ENCODE measurements at regions not wholly inside any gene's neighbourhood (a gene's known extent, or its start where the extent isn't known, plus 50 kb on each side); places are given as distances from the start of the nearest gene placed in this dataset.

- TF ChIP-seq POLR2A (IDR thresholded peaks at IDR 0.05) = no peak
- TF ChIP-seq, protein P1, sequence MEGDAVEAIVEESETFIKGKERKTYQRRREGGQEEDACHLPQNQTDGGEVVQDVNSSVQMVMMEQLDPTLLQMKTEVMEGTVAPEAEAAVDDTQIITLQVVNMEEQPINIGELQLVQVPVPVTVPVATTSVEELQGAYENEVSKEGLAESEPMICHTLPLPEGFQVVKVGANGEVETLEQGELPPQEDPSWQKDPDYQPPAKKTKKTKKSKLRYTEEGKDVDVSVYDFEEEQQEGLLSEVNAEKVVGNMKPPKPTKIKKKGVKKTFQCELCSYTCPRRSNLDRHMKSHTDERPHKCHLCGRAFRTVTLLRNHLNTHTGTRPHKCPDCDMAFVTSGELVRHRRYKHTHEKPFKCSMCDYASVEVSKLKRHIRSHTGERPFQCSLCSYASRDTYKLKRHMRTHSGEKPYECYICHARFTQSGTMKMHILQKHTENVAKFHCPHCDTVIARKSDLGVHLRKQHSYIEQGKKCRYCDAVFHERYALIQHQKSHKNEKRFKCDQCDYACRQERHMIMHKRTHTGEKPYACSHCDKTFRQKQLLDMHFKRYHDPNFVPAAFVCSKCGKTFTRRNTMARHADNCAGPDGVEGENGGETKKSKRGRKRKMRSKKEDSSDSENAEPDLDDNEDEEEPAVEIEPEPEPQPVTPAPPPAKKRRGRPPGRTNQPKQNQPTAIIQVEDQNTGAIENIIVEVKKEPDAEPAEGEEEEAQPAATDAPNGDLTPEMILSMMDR (IDR thresholded peaks at IDR 0.05) = no peak
Measured at GRCh38 chr13:54775501-54776191, 1747.0 kb downstream of the OLFM4 start.

Measured in heart left ventricle (tissue), 13 donors.